HG02840 (cell line): ENCODE measurements at regions not wholly inside any gene's neighbourhood (a gene's known extent, or its start where the extent isn't known, plus 50 kb on each side); places are given as distances from the start of the nearest gene placed in this dataset.
"Not testable (repeated sequence)": the region's sequence is repeated elsewhere in the genome, so short reads cannot be mapped to it uniquely, and the experiment has no call there.

Source experiments
- ATAC-seq: cut with Tn5 transposase; IDR thresholded peaks from one replicate; pipeline ENCODE4 v1.9.1; 2021; ENCODE audit warnings: mild to moderate bottlenecking, moderate library complexity, moderate number of reproducible peaks; ENCODE audit not compliant: unreplicated experiment, low FRiP score

DNA sequence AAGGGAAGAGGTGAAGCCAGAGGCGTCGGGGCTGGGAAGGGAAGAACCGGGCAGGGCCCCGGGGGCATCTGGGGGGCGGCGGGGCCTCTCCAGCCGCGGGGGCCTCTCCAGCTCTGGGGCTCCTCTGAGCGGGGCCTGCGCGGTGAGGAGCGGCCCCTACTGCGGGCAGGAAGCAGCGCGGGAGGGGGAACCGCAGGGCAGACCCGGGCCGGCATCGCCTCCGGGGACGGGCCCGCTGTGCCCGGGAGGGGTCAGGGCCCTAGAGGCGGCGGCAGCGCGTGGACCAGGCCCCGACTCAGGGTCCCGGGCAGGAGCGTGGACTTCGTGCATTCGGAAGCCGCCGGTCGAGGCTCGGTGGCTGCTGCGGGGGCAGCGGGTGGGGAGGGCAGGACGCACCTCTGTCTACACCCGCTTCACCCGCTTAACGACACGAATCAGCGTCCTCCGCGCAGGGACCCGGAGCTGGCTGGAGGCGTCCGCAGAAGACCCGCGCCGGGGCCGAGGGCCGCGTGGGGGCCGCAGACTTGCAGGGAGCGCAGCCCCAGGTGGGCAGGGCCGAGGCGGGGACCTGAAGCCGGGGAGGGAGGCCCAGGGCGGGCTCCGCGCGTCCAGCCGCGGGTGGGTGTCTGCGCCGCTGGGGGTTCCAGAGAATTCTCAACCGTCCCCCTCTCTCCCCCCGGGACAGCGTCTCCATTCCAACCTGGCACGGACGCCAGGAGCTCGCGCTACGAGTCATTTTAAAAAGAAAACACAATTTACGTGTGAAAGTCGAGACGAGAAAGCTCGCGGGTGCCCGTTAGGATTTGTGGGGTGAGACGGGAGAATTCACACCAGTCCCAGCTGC is 345.0 kb downstream of the ADGRD1 start:
- not testable (repeated sequence) for ATAC-seq

DNA sequence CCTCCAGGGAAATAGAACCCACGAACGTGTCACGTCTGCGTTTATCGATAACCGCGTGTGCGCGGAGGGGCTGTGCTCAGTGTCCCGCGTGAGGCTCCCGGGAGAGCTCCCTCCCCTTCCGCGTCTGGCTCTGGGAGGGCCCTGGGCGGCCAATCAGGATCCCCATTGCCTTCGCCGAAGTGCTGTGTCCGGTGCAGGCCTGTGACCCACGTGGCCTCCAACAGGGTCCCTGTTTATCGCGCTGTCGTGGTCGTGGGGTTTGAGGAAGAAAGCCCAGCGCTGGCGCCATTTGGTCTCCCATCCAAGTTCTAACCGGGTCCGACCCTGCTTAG is 345.6 kb downstream of the ADGRD1 start:
- ATAC-seq: not testable (repeated sequence)

DNA sequence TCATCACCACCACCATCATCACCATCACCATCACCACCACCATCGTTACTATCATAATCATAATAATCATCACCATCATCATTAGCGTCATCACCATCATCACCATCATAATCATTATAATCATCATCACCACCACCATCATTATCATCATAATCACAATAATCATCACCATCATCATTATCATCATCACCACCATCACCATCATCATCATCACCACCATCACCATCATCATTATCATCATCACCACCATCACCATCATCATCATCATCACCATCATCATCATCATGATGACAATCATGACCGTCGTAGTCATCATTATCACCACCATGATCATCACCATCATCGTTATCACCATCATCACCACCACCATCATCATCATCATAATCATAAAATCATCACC is 349.9 kb downstream of the ADGRD1 start:
- ATAC-seq: not testable (repeated sequence)

DNA sequence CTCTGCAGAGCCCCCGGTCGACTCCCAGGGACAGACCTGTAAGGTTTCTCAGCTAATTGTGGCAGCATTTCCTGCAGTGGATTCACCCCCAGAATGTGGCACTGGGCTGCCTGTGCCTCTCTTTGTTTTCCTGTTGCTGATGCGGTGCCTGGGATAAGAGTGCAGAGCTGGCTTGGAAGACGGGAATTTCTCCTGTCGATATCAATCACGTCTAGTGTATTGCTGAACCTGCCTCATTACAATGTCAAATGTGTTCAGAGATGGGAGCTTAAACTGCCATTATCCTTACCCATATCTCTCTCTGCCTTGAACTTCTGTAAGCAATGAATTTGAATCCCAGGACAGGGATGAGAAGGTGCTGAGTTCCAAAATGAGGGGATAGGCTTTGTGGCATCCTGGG is 350.9 kb downstream of the ADGRD1 start:
- not testable (repeated sequence) for ATAC-seq

DNA sequence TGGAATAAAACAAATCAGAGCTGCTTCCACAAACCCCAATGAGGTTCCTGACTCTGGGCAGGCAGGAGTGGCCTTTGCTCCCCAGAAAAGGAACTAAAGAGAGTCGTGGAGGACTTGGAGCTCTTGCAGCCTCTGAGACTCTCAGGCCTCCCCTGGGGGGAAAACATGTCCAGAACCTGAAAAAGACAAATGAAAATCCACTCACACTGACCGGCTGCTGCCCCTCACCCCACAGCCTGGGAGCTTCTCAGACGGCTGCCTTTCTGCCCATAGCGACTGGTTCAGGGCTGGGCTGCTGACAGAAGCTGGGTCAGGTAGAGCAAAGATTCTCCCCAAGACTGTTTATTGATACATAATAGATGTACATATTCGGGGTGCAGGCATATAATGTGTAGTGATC is 356.0 kb downstream of the ADGRD1 start:
- ATAC-seq: no peak

DNA sequence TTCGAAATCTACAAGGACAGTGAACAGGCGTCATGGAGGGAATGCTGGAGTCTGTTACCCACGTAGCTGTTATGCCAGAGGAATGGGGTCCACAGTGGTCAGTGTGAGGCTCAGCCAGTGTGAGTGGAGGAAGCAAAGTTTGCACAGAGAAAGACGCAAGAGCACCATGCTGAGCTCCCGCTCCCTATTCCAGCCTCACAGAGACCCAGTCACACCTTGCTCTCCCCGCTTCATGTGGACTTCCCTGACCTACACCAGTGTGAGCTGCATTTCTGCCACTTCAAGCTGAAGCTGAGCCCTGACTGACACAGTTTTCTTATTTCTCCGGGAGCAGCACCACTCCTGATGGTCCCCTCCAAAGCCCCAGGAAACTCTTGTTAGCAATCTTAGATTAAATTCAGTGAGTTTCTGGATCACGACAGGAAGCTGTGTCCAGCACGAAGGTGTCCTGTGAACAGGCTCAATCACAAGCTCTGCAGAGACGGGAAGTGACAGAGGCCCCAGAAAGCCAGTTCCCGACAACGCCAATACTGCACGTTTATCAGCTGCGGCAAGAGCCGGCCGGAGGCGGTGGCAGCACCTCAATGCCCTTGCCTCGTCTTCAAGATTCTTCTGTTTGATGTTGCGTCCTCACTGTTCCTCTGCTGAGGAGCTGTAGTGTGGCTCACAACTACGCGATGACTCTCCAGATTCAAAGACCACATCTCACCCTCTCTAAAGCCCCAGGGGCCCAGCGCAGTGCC is 356.7 kb downstream of the ADGRD1 start:
- ATAC-seq: not testable (repeated sequence)

DNA sequence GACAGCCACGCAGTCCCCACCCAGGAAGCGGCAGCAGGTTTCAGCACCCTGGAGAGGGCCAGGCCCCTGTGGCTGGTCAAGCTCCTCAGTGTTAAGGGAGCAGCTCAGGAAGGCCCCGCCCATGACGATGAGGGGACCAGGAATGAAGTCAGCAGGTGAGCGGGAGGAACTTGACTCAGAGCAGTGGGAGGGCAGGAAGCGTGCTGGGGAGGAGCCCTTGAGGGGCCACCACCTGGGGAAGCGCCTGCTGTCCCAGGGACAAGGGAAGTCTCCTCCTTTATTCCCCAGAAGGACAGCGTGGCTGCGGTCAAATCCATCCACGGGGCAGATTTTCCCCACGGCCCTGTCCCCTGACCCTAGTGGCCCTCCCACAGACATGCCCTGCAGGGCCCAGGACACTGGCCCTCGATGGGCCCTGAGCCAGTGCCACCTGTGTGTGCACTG is 357.6 kb downstream of the ADGRD1 start:
- ATAC-seq: not testable (repeated sequence)

DNA sequence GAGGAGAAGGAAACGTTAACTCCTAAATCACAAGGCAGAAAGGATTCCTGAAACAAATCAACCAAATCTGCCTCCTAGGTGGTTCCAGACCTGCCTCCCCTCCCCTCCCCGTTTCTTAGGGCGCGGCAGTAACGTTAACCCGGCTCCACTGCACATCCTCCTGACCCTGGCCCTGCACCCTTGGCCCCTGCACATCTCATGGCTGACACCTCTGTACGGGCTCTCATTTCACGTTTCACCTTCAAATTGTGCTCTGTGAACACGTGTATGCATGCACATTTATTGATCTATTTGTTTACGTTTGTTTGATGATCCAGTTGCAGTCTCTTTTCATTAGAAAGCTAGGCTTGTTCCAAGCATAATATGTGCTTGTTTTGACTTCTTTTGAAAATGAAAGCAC is 358.1 kb downstream of the ADGRD1 start:
- no peak for ATAC-seq

DNA sequence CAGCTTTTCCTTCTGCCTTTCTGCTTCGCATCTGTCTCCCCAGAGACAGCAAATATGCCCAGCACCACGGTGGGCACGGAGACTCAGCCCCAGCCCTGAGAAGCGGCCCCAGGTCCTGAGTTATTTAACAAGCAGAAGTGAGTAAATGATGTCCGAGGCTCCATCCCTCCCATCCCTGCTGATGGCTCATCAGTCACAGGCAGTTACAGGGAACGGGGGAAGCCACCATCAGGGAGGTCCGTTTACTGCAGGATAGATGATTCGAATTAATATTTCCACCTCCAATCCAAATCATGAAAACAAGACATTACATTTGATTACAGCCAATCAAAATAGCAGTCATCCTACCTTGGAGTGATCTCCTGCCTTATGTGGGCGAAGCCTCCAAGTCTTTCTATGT is 358.7 kb downstream of the ADGRD1 start:
- not testable (repeated sequence) for ATAC-seq

DNA sequence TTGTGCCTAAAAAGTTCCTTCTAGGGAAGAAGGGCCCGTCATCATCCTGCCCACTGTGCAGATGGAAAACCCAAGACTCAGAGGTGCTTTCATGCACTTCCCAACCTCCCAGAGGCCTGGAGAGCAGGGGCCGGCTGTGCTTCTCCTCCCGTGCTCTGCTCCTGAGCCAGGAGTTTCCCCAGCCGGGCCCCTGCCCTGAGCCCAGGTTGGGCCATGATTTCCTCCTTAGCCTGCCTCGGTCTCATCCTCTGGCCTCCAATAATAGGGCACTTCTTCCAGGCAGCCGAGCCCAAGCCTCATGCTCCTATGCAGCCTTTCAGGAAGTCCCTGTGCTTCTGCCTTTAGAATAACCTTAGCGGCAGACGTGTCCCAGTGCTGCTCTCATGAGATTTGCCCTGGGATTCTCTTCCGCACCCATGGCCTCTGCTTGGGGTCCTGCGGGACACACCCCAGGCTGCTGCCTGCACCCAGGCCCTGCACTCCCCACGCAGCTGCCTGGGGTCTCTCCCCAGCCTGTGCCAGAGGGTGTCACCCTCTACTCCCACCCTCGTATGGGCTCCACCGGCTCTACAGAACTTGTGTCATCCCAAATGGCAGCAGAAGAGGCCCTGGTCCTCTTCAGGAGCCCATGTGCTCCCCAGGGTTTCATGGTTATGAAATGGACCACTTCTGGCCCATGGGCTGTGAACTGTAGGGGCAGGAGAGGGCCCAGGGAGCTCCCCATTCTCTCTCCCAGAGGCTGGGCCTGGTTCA is 359.3 kb downstream of the ADGRD1 start:
- ATAC-seq: no peak

DNA sequence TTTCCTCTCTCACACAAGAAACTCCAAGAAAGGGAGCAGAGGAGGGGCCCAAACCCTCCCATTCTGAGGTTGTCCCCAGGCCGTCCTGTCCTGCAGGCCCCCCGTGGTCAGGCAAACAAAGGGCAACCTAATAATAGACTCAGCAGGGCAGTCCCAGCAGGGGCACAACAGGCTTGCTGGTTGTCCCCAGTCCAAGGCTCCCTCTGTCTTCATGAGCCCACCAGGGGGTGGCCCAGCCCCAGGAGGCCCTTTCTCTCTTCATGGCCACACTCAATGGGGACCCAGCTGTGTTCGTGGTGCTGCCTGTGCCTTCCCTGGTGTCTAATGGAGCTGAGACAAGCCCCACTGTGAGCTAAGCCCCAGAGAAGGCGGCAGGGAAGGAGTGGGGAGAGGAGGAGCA is 359.9 kb downstream of the ADGRD1 start:
- no peak for ATAC-seq

DNA sequence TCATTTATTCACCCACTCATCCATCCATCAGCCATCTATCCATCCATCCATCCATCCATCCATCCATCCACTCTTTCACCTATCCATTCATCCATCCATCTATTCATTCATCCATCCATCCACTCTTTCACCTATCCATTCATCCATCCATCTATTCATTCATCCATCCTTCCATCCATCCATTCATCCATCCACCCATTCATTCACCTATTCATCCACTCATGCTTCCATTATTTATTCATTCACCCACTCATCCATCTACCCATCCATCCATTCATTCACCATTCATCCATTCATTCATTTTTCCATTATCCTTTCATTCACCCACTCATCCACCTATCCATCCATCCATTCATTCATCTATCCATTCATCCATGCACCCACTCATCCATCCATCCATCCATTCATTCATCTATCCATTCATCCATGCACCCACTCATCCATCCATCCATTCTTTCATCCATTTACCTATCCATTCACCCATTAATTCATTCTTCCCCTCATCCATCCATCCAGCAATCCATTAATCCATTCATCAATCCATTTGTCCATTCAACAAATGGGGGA is 360.9 kb downstream of the ADGRD1 start:
- no peak for ATAC-seq

DNA sequence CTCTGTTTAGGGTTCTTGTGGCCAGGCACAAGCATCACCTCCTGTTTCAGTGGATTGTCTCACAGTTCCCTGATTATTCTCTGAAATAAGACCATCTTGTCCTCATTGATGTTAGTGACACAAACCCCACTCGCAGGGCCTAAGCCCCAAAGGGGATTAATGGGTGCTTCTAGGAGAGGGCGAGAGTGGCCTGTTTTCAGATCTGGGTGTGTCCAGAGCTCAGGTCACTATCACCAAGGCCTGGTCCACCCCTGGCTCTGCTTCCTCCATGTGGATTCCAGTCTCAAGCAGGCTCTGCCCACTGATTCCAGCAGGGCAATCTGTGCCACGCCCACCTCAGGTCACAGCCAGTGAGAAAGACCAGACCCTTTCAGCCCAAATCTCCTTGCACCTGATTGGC is 361.9 kb downstream of the ADGRD1 start:
- ATAC-seq: no peak

DNA sequence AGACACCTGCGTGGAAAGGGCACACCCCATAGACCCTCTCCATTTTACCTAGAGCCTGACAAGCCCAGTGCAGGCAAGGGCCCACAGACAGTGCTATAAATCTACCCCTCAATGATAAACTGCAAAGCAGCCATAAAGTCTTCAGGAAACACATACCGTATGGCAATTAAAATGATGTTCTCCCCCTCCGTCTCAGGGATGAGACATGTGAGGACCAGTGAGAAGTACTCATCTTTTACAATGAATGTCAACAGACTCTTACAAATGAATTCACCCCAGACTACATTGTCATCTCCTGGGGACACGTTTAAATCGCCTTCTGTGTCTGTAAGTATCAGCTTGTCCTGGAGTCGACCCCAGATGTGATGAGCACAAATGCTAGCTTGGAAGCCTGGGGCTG is 362.7 kb downstream of the ADGRD1 start:
- no peak for ATAC-seq

DNA sequence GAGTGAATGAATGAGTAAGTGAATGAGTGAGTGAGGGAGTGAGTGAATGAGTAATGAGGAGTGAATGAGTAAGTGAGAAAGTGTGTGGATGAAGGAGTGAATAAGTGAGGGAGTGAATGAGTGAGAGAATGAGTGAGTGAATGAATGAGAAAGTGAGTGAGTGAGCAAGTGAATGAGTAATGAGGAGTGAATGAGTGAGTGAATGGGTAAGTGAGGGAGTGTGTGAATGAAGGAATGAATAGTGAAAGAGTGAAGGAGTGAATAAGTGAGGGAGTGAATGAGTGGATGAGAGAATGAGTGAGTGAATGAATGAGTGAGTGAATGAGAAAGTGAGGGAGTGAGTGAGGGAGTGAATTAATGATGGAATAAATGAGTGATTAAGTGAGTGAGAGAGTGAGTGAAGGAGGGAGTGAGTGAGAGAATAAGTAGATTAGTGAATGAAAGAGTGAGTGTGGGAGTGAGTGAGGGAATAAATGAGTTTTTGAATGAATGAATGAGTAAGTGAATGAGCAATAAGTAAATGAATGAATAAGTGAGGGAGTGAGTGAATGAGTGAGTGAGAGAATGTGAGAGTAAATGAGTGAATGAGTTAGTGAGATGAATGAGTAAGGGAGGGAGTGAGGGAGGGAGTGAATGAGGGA is 364.5 kb downstream of the ADGRD1 start:
- ATAC-seq: no peak

DNA sequence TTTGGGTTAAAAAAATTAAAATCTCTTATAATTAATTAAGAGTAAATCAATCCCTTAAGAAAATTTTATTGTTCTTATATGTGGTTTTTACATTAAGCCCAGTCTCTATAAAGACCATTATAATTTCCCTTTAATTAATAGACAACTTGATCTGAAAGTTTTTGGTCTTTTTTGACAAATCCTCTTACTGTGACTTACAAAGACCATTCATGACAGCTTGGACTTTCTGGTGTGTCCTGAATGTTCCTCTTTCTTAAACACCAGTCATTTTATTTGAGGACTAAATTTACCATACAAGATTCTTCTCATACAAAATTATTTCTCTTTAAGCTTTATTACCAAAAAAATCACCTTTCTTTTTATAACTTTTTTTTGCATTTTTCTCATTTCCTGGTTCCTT is 368.3 kb downstream of the ADGRD1 start:
- ATAC-seq: no peak

DNA sequence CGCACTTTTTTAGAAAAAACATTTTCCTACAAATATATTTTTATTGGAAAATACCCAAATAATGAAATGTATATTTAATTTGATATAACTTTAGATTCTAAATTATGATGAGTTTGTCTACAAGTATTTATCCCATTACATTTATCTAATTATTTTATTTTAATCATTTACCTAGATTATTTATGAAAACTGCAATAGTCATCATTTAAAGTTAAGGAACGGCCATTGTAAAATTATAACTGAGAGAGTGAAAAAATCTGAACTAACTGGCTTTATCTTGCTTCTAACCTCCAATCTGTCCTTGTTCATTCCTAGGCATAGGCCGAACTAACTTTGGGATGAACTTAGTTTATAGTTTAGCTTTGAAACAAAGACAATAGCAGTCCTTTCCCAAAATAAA is 368.8 kb downstream of the ADGRD1 start:
- ATAC-seq: not testable (repeated sequence)

DNA sequence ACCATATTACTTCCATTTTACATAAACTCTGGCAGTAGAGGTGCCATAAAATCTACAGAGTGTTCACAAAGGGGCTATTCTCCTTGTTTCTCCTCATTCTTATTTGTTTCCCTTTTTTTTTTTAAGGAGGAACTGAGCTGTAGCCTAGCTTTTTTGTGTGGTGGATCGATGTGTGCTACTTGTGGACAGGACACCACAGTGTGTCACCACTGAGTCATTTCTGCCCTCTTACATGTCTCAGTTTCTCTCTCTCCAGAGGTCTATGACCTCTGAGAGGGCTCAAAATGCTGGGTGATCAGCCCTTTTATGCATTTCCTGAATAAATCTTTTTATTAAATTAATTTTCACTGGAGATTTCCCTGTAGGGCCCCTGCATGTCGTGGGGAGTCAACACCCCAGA is 370.2 kb downstream of the ADGRD1 start:
- ATAC-seq: no peak

DNA sequence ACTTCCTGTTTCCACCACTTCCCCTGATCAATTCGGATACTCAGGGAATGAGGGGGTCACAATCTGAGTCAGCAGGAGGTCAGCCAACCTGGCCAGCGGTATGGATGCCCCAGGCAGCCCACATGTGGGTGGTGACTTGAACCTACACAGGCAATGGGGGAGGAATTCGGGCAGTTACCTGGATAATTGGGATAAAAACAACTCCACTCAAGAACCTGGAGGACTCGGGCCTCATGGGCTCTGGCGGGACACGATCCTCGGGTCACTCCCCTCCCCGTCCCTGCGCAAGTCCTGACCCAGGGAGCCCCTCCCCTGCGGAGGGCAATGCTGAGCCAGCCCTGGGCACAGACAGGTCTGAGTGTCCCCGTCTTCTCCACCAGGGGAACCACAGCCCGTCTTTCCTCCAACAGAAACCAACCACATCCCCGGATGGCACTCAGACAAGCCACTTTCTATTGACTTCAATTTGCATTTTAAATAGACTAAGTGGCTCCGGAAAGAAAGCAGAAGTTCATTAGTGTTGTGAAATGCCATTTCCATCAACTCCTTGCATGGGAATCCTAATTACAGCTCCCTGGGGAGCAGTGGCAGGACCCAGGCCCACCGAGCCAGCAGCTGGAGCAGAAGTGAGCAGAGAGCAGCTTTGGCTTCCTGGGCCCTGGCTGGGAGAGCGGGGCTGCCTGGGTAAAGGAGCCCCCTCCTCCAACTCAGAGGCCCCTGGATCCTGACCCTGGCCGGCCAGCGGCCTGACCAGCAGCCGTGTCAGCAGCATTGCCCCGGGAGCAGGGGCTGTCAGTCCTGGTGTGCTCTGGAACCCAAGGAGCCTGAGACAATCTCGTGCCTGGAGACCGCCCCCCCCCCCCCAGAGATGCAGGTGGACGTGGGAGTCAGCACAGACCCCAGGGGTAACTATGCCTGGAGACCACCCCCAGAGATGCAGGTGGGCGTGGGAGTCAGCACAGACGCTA is 374.1 kb downstream of the ADGRD1 start:
- ATAC-seq: no peak
